B cell (primary cell): ENCODE measurements at regions not wholly inside any gene's neighbourhood (a gene's known extent, or its start where the extent isn't known, plus 50 kb on each side); places are given as distances from the start of the nearest gene placed in this dataset.
A peak's percentile ranks its signal among the peaks of the same experiment; 100 is the strongest.
"Not testable (repeated sequence)": the region's sequence is repeated elsewhere in the genome, so short reads cannot be mapped to it uniquely, and the experiment has no call there.

Experiments used
- ATAC-seq: fragments of 200-7000 bp; cut with Tn5 transposase; one replicate; pipeline ENCODE4 v1.10.0; 2021; ENCODE audit warnings: low read depth, mild to moderate bottlenecking, moderate number of reproducible peaks, moderate library complexity
- CTCF ChIA-PET: fragments of 350-600 bp; sonication (Branson Sonifier 250); formaldehyde crosslinking; loops from one replicate; lab custom pipeline; 2021; ENCODE audit warnings: antibody characterized with exemption, inconsistent platforms; lab: Charles Lee
- POLR2A ChIA-PET: fragments of 350-600 bp; sonication (Branson Sonifier 250); formaldehyde crosslinking; loops from one replicate; lab custom pipeline; 2021; ENCODE audit warnings: antibody characterized with exemption; lab: Charles Lee
- DNase-seq: peaks from one replicate; pipeline ENCODE4 v3.0.0; 2013
- H2AFZ ChIP-seq: 2 replicates; pipeline ENCODE4 v1.6.1; 2012; ENCODE audit warnings: mild to moderate bottlenecking, low read depth, low read length; ENCODE audit not compliant: insufficient read depth, poor library complexity, severe bottlenecking
- H3K27ac ChIP-seq, 2 donors: 1 replicate in 1 of 2; 2 replicates in 1 of 2; pipeline ENCODE4 v1.5.1; 2012 to 2013; ENCODE audit warnings: low read length in 2 of 2, mild to moderate bottlenecking in 2 of 2, moderate library complexity in 1 of 2
- H3K27me3 ChIP-seq, 4 experiments: fragments of 200-600 bp in 1 of 4; sonication (generic) in 1 of 4; replicated peaks in 1 of 4; 1 replicate in 2 of 4; 2 replicates in 2 of 4; pipeline versions ENCODE4 v1.6.1 to v1.7.0; 2013 to 2016; ENCODE audit warnings: low read length in 3 of 4, mild to moderate bottlenecking in 2 of 4, mixed read lengths in 1 of 4, moderate library complexity in 1 of 4; ENCODE audit not compliant: insufficient read depth in 4 of 4, control insufficient read depth in 3 of 4; ENCODE audit errors: control extremely low read depth in 1 of 4
- H3K36me3 ChIP-seq, 2 experiments: replicated peaks in 1 of 2; 1 replicate in 1 of 2; 2 replicates in 1 of 2; pipeline versions ENCODE4 v1.6.1 to v1.7.1; 2013; ENCODE audit warnings: low read length in 1 of 2; ENCODE audit not compliant: insufficient read depth in 2 of 2, control insufficient read depth in 1 of 2; ENCODE audit errors: control extremely low read depth in 1 of 2, extremely low read depth in 1 of 2
- H3K4me1 ChIP-seq, 2 donors: fragments of 200-600 bp in 1 of 2; sonication (generic) in 1 of 2; 1 replicate in 1 of 2; 2 replicates in 1 of 2; pipeline versions ENCODE4 v1.5.1 to v1.6.1; 2013 to 2017; ENCODE audit warnings: low read length in 2 of 2; ENCODE audit not compliant: control insufficient read depth in 2 of 2, insufficient read depth in 2 of 2
- H3K4me2 ChIP-seq: replicated peaks from 2 replicates; pipeline ENCODE3; 2012; ENCODE audit warnings: mild to moderate bottlenecking, low read depth, low read length; ENCODE audit not compliant: poor library complexity, severe bottlenecking
- H3K4me3 ChIP-seq, 5 experiments: fragments of 200-600 bp in 1 of 5; sonication (generic) in 1 of 5; 1 replicate in 3 of 5; 2 replicates in 2 of 5; pipeline versions ENCODE4 v1.5.1 to v1.7.0; 2011 to 2016; ENCODE audit warnings: low read length in 4 of 5, mild to moderate bottlenecking in 4 of 5, low read depth in 2 of 5, control low read depth in 1 of 5, moderate library complexity in 1 of 5; ENCODE audit not compliant: insufficient read depth in 1 of 5; ENCODE audit errors: control extremely low read depth in 1 of 5, extremely low read depth in 1 of 5
- H3K79me2 ChIP-seq: fragments of 200-600 bp; sonication (generic); one replicate; pipeline ENCODE4 v1.6.0; 2016; ENCODE audit warnings: low read length; ENCODE audit not compliant: control insufficient read depth, insufficient read depth
- H3K9ac ChIP-seq: fragments of 200-600 bp; sonication (generic); 2 replicates; pipeline ENCODE4 v1.6.1; 2017; ENCODE audit warnings: mild to moderate bottlenecking, low read length, moderate library complexity
- H3K9me3 ChIP-seq, 3 donors: one replicate each; pipeline versions ENCODE4 v1.6.1 to v1.7.1; 2013; ENCODE audit warnings: low read length in 2 of 3; ENCODE audit not compliant: control insufficient read depth in 2 of 3, insufficient read depth in 1 of 3; ENCODE audit errors: control extremely low read depth in 1 of 3
- H4K20me1 ChIP-seq: 2 replicates; pipeline ENCODE4 v1.6.0; 2012; ENCODE audit warnings: mild to moderate bottlenecking, low read length; ENCODE audit not compliant: insufficient read depth, control insufficient read depth, poor library complexity, severe bottlenecking
- H3K27ac Mint-ChIP-seq: one replicate; pipeline ENCODE4 v1.8.0; 2021; ENCODE audit warnings: mixed read lengths
- H3K27me3 Mint-ChIP-seq: one replicate; pipeline ENCODE4 v1.8.0; 2021; ENCODE audit warnings: mixed read lengths
- H3K4me1 Mint-ChIP-seq: one replicate; pipeline ENCODE4 v1.8.0; 2021; ENCODE audit warnings: mixed read lengths
- H3K4me3 Mint-ChIP-seq: one replicate; pipeline ENCODE4 v1.8.0; 2021; ENCODE audit warnings: mixed read lengths
- H3K9me3 Mint-ChIP-seq: one replicate; pipeline ENCODE4 v1.8.0; 2022; ENCODE audit warnings: mixed read lengths; ENCODE audit not compliant: insufficient read depth
- CTCF ChIP-seq: fragments of 200-600 bp; IDR thresholded peaks from one replicate; pipeline ENCODE4 v1.8.0; 2022; ENCODE audit warnings: antibody characterized with exemption, mild to moderate bottlenecking
- EZH2 ChIP-seq: IDR thresholded peaks from 2 replicates; pipeline ENCODE4 v1.6.1; 2012; ENCODE audit warnings: borderline replicate concordance, low read depth, mild to moderate bottlenecking, moderate library complexity, low read length; ENCODE audit not compliant: insufficient read depth, poor library complexity, severe bottlenecking
- WGBS: methylation state at CpG from one replicate; pipeline ENCODE4 v1.1.5; 2013; ENCODE audit warnings: missing lambda C conversion rate; ENCODE audit not compliant: insufficient coverage; 5-methylcytosine and 5-hydroxymethylcytosine counted together
- intact Hi-C: fragments of 100-400 bp; cut with micrococcal nuclease; formaldehyde crosslinking; loops from one replicate; pipeline ENCODE4 v1.10.0; 2022

- Mint-ChIP-seq H3K27ac (no peak overlapping the region), H3K4me1 (peaks cover 24% of the 10 kb centered on the region), H3K27me3 (no peaks in the 10 kb centered on the region), H3K9me3 (no peaks in the 10 kb centered on the region), H3K4me3 (no peak overlapping the region)
- no peak overlapping the region for H3K27ac ChIP-seq
- ChIA-PET CTCF (no interaction called here), POLR2A (interaction anchor here (0.6 kb wide), 1 partner anchor 470 kb away, joined by 3 read pairs; no protein-coding TSS in a partner anchor)
- H3K4me1 ChIP-seq, result peaks cover 11 to 18% of the 10 kb centered on the region in 2 donors
- no peaks in the 10 kb centered on the region for H3K9me3 ChIP-seq
- H3K4me2 ChIP-seq, result peak overlapping the region; percentile 27
- H3K4me3 ChIP-seq, result no peak overlapping the region
- H3K27me3 ChIP-seq, result peaks cover 0 to under 1% (median 0%) of the 10 kb centered on the region in 4 experiments
- no peak for ATAC-seq
- H3K36me3 ChIP-seq, result no peaks in the 10 kb centered on the region
- no peaks in the 10 kb centered on the region for H4K20me1 ChIP-seq
- no peak overlapping the region for H3K9ac ChIP-seq
- H3K79me2 ChIP-seq, result no peaks in the 10 kb centered on the region
- no CpG with 5 or more reads among the region's 2 CpGs for WGBS
- H2AFZ ChIP-seq, result no peak overlapping the region
- TF ChIP-seq EZH2, result no peak
- no peak for TF ChIP-seq CTCF
- intact Hi-C loops, result no loop called here
- DNase-seq, result no peak
These were observed 318.5 kb downstream of the QKI start for GRCh38 chr6:163733061-163733460.

- no CpG with 5 or more reads among the region's 3 CpGs for WGBS
- Histone ChIP-seq H4K20me1 (no peaks in the 10 kb centered on the region), H3K27ac (no peak overlapping the region), H2AFZ (no peak overlapping the region), H3K4me3 (no peak overlapping the region), H3K79me2 (no peaks in the 10 kb centered on the region), H3K9ac (no peak overlapping the region), H3K4me2 (peak overlapping the region; percentile 27), H3K9me3 (no peaks in the 10 kb centered on the region), H3K27me3 (no peaks in the 10 kb centered on the region), H3K36me3 (no peaks in the 10 kb centered on the region), H3K4me1 (peaks cover 11 to 18% of the 10 kb centered on the region in 2 donors)
- ATAC-seq (no peak), DNase-seq (no peak)
- POLR2A ChIA-PET, result interaction anchor here (0.6 kb wide), 1 partner anchor 470 kb away, joined by 3 read pairs; no protein-coding TSS in a partner anchor
- H3K27me3 Mint-ChIP-seq, result no peaks in the 10 kb centered on the region
- H3K4me3 Mint-ChIP-seq, result no peak overlapping the region
- intact Hi-C loops, result no loop called here
- no peak for TF ChIP-seq EZH2
- no peak for TF ChIP-seq CTCF
- H3K27ac Mint-ChIP-seq, result no peak overlapping the region
- peaks cover 25% of the 10 kb centered on the region for H3K4me1 Mint-ChIP-seq
- CTCF ChIA-PET, result no interaction called here
- H3K9me3 Mint-ChIP-seq, result no peaks in the 10 kb centered on the region
These were observed 318.0 kb downstream of the QKI start for GRCh38 chr6:163732479-163732878.

- H3K9me3 Mint-ChIP-seq, H3K27me3 Mint-ChIP-seq, intact Hi-C loops, H2AFZ ChIP-seq, H3K27ac Mint-ChIP-seq, H4K20me1 ChIP-seq, H3K4me2 ChIP-seq, H3K9ac ChIP-seq, H3K36me3 ChIP-seq, H3K79me2 ChIP-seq, POLR2A ChIA-PET, CTCF ChIA-PET, H3K9me3 ChIP-seq, H3K27me3 ChIP-seq, H3K27ac ChIP-seq, H3K4me3 ChIP-seq, ATAC-seq, H3K4me3 Mint-ChIP-seq, DNase-seq: not testable (repeated sequence)
- H3K4me1 ChIP-seq, result peaks cover 11 to 18% of the 10 kb centered on the region in 2 donors
- peaks cover 25% of the 10 kb centered on the region for H3K4me1 Mint-ChIP-seq
- 100% methylated on average over 4 of the region's 9 CpGs for WGBS
These were observed 317.5 kb downstream of the QKI start for GRCh38 chr6:163732014-163732351.
